ENCODE measurements at regions not wholly inside any gene's neighbourhood (a gene's known extent, or its start where the extent isn't known, plus 50 kb on each side); places are given as distances from the start of the nearest gene placed in this dataset.

DNA sequence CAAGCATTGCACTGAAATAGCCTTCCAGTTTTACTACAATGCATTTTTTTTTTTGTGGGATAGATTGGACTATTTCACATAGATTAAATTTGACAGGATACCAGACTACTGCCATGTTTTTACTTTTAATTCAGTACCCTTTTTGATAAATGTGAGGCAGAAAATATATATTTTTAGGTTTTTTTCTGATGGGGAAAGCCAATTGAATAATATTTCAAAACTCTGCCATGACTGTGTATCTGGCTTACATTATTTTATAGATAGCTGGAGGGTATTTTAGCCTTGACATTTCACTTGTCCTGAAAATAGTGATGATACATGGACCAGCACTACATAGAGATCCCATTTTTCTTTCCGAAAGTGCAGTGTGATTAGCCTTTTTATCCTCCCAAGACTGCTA is 133.5 kb upstream of the PRR16 start:
- Histone ChIP-seq H3K18ac (ENCODE audit: low read depth, low read length) (no peak overlapping the region), H2AK9ac (replicated peaks; ENCODE audit: low read depth, low read length, poor library complexity) (no peak overlapping the region), H3K9ac (ENCODE audit: low read depth, low read length) (no peak overlapping the region), H3K23ac (ENCODE audit: low read depth, low read length) (no peak overlapping the region), H2BK20ac (ENCODE audit: low read depth, low read length) (no peak overlapping the region), H3K4ac (ENCODE audit: low read depth, low read length) (no peak overlapping the region), H3K27ac (ENCODE audit: insufficient read depth, low read length) (no peak overlapping the region), H2BK5ac (ENCODE audit: low read depth, low read length, poor library complexity, severe bottlenecking) (no peak overlapping the region), H4K91ac (ENCODE audit: insufficient read depth, low read depth, low read length) (no peak overlapping the region), H4K8ac (ENCODE audit: low read depth in 2 of 2, low read length in 2 of 2) (no peak overlapping the region), H3K56ac (ENCODE audit: extremely low read depth, insufficient read depth, low read length) (no peak overlapping the region), H3K9me3 (ENCODE audit: control insufficient read depth, insufficient read depth, low read length) (peaks cover 5% of the 10 kb centered on the region), H3K14ac (replicated peaks; ENCODE audit: low read depth, low read length) (no peak overlapping the region), H3K4me3 (ENCODE audit: insufficient read depth, low read depth, low read length) (no peak overlapping the region), H3K9me1 (ENCODE audit: insufficient read depth, low read length) (no peaks in the 10 kb centered on the region), H3K36me3 (ENCODE audit: control insufficient read depth, insufficient read depth, low read length) (no peaks in the 10 kb centered on the region), H2AK5ac (ENCODE audit: low read depth, low read length) (no peak overlapping the region), H3K27me3 (ENCODE audit: control insufficient read depth, insufficient read depth, low read length) (no peaks in the 10 kb centered on the region), H4K20me1 (ENCODE audit: insufficient read depth, low read length) (no peaks in the 10 kb centered on the region), H2BK15ac (ENCODE audit: low read depth, low read length) (no peak overlapping the region; the same call in 2 of the 3 replicates), H3K4me2 (ENCODE audit: low read depth, low read length) (no peak overlapping the region), H3K79me1 (ENCODE audit: low read depth in 1 of 2, low read length in 2 of 2) (no peaks in the 10 kb centered on the region), H4K5ac (ENCODE audit: low read depth, low read length) (no peak overlapping the region), H2AFZ (replicated peaks; ENCODE audit: low read length, poor library complexity) (no peak overlapping the region), H2BK120ac (ENCODE audit: low read depth, low read length) (no peak overlapping the region), H3K4me1 (ENCODE audit: control insufficient read depth, insufficient read depth, low read length) (no peaks in the 10 kb centered on the region)
- ATAC-seq (ENCODE audit: low read depth): no peak
- TF ChIP-seq BHLHE40 (IDR thresholded peaks at IDR 0.05; ENCODE audit: low read depth, low read length): no peak
- TF ChIP-seq SMC3 (IDR thresholded peaks at IDR 0.05; ENCODE audit: low read depth, low read length): no peak
- TF ChIP-seq RCOR1 (IDR thresholded peaks at IDR 0.05; ENCODE audit: insufficient replicate concordance, low read length): no peak
- no peak for TF ChIP-seq CEBPB (IDR thresholded peaks at IDR 0.05; ENCODE audit: low read depth, low read length)
- no peak for TF ChIP-seq MXI1 (IDR thresholded peaks at IDR 0.05; ENCODE audit: borderline replicate concordance, low read depth, low read length)
- TF ChIP-seq, protein P1, sequence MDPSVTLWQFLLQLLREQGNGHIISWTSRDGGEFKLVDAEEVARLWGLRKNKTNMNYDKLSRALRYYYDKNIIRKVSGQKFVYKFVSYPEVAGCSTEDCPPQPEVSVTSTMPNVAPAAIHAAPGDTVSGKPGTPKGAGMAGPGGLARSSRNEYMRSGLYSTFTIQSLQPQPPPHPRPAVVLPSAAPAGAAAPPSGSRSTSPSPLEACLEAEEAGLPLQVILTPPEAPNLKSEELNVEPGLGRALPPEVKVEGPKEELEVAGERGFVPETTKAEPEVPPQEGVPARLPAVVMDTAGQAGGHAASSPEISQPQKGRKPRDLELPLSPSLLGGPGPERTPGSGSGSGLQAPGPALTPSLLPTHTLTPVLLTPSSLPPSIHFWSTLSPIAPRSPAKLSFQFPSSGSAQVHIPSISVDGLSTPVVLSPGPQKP (IDR thresholded peaks at IDR 0.05; ENCODE audit: borderline replicate concordance, low read depth, low read length): no peak
- TF ChIP-seq FOS (IDR thresholded peaks at IDR 0.05; ENCODE audit: low read depth, low read length): no peak
- TF ChIP-seq, protein P2, sequence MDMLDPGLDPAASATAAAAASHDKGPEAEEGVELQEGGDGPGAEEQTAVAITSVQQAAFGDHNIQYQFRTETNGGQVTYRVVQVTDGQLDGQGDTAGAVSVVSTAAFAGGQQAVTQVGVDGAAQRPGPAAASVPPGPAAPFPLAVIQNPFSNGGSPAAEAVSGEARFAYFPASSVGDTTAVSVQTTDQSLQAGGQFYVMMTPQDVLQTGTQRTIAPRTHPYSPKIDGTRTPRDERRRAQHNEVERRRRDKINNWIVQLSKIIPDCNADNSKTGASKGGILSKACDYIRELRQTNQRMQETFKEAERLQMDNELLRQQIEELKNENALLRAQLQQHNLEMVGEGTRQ (IDR thresholded peaks at IDR 0.05; ENCODE audit: low read depth, low read length): no peak
- TF ChIP-seq MAFK (IDR thresholded peaks at IDR 0.05; ENCODE audit: low read depth, low read length): no peak
- no peak for TF ChIP-seq CHD1 (IDR thresholded peaks at IDR 0.05; ENCODE audit: low read depth, low read length)
- TF ChIP-seq RAD21 (IDR thresholded peaks at IDR 0.05; ENCODE audit: low read length): no peak
- no peak for TF ChIP-seq NFE2L2 (IDR thresholded peaks at IDR 0.05; ENCODE audit: low read depth, low read length)
- no peak for TF ChIP-seq MAZ (IDR thresholded peaks at IDR 0.05; ENCODE audit: borderline replicate concordance, low read depth, low read length)
- TF ChIP-seq, protein P3, sequence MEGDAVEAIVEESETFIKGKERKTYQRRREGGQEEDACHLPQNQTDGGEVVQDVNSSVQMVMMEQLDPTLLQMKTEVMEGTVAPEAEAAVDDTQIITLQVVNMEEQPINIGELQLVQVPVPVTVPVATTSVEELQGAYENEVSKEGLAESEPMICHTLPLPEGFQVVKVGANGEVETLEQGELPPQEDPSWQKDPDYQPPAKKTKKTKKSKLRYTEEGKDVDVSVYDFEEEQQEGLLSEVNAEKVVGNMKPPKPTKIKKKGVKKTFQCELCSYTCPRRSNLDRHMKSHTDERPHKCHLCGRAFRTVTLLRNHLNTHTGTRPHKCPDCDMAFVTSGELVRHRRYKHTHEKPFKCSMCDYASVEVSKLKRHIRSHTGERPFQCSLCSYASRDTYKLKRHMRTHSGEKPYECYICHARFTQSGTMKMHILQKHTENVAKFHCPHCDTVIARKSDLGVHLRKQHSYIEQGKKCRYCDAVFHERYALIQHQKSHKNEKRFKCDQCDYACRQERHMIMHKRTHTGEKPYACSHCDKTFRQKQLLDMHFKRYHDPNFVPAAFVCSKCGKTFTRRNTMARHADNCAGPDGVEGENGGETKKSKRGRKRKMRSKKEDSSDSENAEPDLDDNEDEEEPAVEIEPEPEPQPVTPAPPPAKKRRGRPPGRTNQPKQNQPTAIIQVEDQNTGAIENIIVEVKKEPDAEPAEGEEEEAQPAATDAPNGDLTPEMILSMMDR (conservative IDR thresholded peaks at IDR 0.05; ENCODE audit: low read depth, low read length): no peak
- TF ChIP-seq POLR2A (IDR thresholded peaks at IDR 0.05; ENCODE audit: low read depth, low read length): no peak
- BruUV-seq (replicated peaks): no TSS peak
- no peak for DNase-seq
- CTCF ChIA-PET: interaction anchor here (0.6 to 0.7 kb wide), 2 partner anchors 33 to 222 kb away, joined by 3 read pairs; no protein-coding TSS in a partner anchor
- intact Hi-C loops (cut with micrococcal nuclease): no loop called here
- POLR2A ChIA-PET (ENCODE audit: unreplicated experiment): interaction anchor here (0.5 kb wide), 1 partner anchor 191 kb away, joined by 5 read pairs; no protein-coding TSS in a partner anchor
- in situ Hi-C loops (cut with MboI; ENCODE audit: low sequenced_read_pairs): no loop called here
- WGBS, 2 experiments (ENCODE audit: extremely low coverage in 2 of 2, insufficient read length in 1 of 2): no CpG with 5 or more reads among the region's 1 CpG
- dilution Hi-C loops (cut with HindIII; ENCODE audit: low sequenced_read_pairs, unreplicated experiment): no loop called here
